HFF-Myc (cell line): ENCODE measurements at regions not wholly inside any gene's neighbourhood (a gene's known extent, or its start where the extent isn't known, plus 50 kb on each side); places are given as distances from the start of the nearest gene placed in this dataset.
"Not testable (repeated sequence)": the region's sequence is repeated elsewhere in the genome, so short reads cannot be mapped to it uniquely, and the experiment has no call there.

ENCODE experiments used
- DNase-seq: peaks from one replicate; pipeline ENCODE4 v3.0.0-alpha.2; 2011; ENCODE audit warnings: low read depth; ENCODE audit errors: extremely low read depth
- H3K4me3 ChIP-seq: replicated peaks from 2 replicates; pipeline ENCODE4 v1.5.1; 2011; ENCODE audit warnings: low read depth, mild to moderate bottlenecking, control low read depth, low read length
- TF ChIP-seq, protein P1 (sequence below): IDR thresholded peaks from 2 replicates; pipeline ENCODE4 v1.5.1; 2012; ENCODE audit warnings: mild to moderate bottlenecking, low read depth, low read length, control low read depth; ENCODE audit errors: missing control alignments

DNA sequence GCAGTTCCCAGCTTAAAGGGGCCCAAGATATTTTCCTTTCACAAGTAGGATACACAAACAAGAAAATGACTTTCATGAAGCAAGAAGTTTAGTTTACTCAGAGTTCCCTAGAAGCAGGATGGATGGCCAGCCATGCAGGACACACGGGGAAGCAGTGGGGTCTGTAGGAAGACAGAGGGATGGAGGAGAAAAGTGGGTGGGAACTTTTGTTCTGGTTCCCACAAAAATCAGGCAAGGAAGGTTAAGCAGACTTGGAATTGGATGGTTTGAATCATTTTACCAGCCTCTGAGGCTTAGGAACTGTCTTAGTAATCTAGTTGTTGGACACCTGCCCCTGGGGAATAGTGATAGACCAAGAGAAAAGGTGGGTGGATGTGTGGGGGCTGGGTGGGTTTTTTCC, 263.3 kb upstream of the VSTM2A start:
- no peak overlapping the region for H3K4me3 ChIP-seq
- no peak for DNase-seq
- TF ChIP-seq, protein P1, sequence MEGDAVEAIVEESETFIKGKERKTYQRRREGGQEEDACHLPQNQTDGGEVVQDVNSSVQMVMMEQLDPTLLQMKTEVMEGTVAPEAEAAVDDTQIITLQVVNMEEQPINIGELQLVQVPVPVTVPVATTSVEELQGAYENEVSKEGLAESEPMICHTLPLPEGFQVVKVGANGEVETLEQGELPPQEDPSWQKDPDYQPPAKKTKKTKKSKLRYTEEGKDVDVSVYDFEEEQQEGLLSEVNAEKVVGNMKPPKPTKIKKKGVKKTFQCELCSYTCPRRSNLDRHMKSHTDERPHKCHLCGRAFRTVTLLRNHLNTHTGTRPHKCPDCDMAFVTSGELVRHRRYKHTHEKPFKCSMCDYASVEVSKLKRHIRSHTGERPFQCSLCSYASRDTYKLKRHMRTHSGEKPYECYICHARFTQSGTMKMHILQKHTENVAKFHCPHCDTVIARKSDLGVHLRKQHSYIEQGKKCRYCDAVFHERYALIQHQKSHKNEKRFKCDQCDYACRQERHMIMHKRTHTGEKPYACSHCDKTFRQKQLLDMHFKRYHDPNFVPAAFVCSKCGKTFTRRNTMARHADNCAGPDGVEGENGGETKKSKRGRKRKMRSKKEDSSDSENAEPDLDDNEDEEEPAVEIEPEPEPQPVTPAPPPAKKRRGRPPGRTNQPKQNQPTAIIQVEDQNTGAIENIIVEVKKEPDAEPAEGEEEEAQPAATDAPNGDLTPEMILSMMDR = no peak

DNA sequence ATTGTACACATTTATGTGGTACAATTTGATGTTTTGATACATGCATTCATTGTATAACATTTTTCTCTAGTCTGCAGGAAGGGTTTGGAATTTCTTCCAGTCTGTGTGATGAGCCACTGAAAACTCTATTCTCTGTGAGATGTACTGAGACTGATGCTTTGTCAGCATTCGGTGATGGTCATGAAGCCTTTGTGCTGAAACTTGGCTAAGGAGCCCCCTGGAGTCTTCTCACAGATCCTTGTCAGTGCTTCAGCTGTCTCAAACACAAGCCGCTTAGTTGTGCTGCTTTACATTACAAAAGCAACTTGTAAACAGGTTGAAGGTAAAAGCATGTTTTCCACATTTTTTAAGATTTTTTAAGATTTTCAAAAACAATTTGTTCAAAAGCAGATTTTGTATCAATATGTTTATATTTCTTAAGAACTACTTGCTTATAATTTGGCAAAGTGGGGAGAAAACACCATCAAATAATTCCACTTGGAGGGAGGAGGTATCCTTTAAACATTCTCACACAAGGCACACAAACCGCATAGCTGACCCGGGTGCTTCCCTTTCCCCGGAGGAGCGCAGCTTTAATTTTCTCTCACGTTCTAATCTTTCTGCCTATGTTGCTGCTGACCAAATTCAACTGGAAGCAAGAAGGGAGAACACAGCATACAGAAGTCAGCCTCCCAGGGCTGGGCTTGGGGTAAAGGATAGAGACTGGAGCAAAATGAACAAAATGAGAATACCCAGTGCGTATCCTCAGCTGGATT, 249.8 kb upstream of the VSTM2A start:
- H3K4me3 ChIP-seq = no peak overlapping the region
- TF ChIP-seq, protein P1 = no peak
- no peak for DNase-seq

DNA sequence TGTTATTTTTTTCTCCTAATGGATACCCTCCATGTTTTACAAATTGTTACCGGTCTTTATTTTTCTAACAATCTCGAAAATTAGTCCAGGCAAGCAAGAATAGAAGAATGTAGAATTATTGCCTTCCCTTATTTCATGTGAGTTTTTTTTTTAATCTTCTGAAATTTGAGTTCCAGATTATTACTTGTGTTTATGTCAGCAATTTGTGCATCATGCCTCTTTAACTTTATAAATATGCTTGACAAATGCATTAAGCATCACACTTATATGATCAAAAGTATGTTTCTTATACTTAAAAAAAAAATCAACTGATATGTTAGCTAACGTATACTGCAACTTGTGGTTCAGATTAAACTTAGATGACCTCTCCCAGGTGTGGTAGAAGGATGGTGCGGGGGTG, 242.7 kb upstream of the VSTM2A start:
- no peak for DNase-seq
- TF ChIP-seq, protein P1 = no peak
- no peak overlapping the region for H3K4me3 ChIP-seq

DNA sequence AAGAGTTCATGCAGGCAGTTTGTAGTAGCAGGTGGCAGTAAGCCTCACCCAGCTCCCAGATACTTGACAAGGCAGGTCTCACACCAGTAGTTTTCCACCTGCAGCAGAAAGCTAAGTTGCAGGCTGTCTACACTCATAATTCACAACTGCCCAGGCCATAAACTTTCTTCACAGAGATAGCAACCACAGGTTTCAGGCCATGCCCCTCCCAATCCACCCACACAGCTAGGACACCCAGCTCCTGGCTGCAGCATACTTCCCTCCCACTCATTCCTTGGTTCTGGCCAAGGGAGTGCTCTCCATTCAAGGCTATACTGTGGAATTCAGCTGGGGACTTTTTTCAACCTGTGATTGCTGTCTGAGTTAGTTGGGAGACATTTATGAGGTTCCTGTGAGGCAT, 226.2 kb upstream of the VSTM2A start:
- H3K4me3 ChIP-seq, DNase-seq: not testable (repeated sequence)

DNA sequence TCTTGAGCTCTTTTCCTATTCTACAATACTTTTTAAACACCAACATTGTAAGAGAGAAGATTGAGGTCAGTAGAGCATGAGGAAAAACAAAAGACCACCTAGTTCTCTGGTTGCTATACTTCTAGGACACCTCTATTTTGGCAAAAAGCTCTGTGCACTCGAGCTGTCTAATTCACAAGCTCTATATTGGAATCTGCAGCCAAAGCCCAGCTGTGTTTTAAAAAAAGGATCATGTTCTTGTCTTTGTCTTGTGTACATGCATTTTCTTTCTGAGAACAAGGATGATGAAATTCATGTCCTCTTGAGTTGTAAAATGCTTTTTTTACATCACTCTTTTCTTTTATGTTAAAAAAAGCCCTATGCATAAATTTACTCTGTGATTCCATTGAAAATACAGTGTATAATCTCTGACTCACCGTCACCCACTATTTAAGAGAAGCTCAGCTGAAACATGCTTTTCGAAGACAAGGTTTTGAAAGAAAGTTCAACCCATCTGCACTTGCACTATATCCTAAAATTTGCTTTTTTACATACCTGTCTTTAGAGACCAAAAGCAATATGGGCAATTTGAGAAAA, 215.5 kb upstream of the VSTM2A start:
- H3K4me3 ChIP-seq = no peak overlapping the region

DNA sequence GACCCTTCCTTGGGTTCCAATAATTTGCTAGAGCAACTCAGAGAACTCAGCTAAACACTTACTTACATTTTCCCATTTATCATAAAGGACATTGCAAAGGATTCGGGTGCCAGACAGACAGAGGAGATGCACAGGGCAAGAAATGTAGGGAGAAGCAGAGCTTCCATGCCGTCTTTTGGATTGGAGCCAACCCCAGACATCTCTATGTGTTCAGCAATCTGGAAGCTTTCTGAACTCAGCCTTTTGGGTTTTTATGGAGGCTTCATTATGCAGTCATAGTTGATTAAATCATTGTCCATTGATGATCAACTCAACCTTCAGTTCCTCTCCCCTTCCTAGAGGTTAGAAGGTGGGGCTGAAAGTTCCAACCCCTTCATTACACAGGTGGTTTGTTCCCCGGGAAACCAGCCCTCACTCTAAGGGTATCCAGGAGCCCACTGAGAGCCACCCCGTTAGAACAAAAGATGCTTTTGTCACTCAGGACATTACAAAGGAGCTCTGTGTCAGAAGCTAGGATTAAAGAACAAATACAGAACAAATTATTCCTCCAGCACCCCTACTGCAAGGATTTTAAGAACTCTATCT, 211.9 kb upstream of the VSTM2A start:
- H3K4me3 ChIP-seq = no peak overlapping the region
- TF ChIP-seq, protein P1 = no peak
- DNase-seq = no peak

More for the DNA sequence above, 215.5 kb upstream of the VSTM2A start:
- DNase-seq = no peak
- TF ChIP-seq, protein P1 = no peak

DNA sequence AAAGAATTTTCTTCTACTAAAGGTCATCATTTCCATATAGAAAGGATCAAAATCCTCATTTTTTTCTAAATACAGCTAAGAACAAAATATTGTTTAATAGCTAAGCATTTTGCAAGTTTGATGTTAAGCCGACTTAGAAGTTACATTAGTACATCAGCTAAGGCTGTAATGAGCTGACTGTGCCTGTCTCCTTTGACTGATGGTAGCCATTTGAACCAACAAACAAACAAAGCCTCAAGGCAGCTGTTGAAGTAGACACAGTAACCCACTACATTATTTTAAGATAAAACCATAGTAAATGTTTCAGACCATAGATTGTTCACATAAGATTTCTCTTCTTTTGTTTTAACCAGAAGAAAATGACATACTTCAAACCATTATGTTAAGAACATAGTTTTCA, 210.9 kb upstream of the VSTM2A start:
- no peak overlapping the region for H3K4me3 ChIP-seq
- DNase-seq = no peak
- TF ChIP-seq, protein P1 = no peak
